Type B pancreatic cell (in vitro differentiated cells): ENCODE measurements at regions not wholly inside any gene's neighbourhood (a gene's known extent, or its start where the extent isn't known, plus 50 kb on each side); places are given as distances from the start of the nearest gene placed in this dataset.

Experiments
- DNase-seq: peaks from one replicate; pipeline ENCODE4 v3.0.0; 2021; ENCODE audit warnings: mixed read lengths; ENCODE audit not compliant: unreplicated experiment; ENCODE audit errors: extremely low spot score
- H3K27ac Mint-ChIP-seq: 2 replicates; pipeline ENCODE4 v1.8.0; 2021; ENCODE audit warnings: mild to moderate bottlenecking, mixed read lengths
- H3K27me3 Mint-ChIP-seq: 2 replicates; pipeline ENCODE4 v1.8.0; 2021; ENCODE audit warnings: mixed read lengths
- H3K36me3 Mint-ChIP-seq: 2 replicates; pipeline ENCODE4 v1.8.0; 2021; ENCODE audit warnings: mixed read lengths
- H3K4me1 Mint-ChIP-seq: one replicate; pipeline ENCODE4 v1.8.0; 2021; ENCODE audit warnings: mixed read lengths; ENCODE audit not compliant: unreplicated experiment
- H3K4me3 Mint-ChIP-seq: 2 replicates; pipeline ENCODE4 v1.8.0; 2021; ENCODE audit warnings: mild to moderate bottlenecking, mixed read lengths
- H3K9me3 Mint-ChIP-seq: 2 replicates; pipeline ENCODE4 v1.8.0; 2021; ENCODE audit warnings: mixed read lengths
- TF ChIP-seq, protein P1 (sequence below): fragments of 200-600 bp; sonication (generic); conservative IDR thresholded peaks from 2 replicates; pipeline ENCODE4 v1.5.0; 2021; ENCODE audit warnings: antibody characterized with exemption, mild to moderate bottlenecking

GRCh38 chr6:143562143-143562542 is 50.6 kb upstream of the FUCA2 start:
- Mint-ChIP-seq H3K27ac (no peak overlapping the region), H3K9me3 (peaks cover 9% of the 10 kb centered on the region), H3K4me1 (peaks cover 4% of the 10 kb centered on the region), H3K4me3 (no peak overlapping the region), H3K36me3 (peaks cover 4% of the 10 kb centered on the region), H3K27me3 (no peaks in the 10 kb centered on the region)
- TF ChIP-seq, protein P1, sequence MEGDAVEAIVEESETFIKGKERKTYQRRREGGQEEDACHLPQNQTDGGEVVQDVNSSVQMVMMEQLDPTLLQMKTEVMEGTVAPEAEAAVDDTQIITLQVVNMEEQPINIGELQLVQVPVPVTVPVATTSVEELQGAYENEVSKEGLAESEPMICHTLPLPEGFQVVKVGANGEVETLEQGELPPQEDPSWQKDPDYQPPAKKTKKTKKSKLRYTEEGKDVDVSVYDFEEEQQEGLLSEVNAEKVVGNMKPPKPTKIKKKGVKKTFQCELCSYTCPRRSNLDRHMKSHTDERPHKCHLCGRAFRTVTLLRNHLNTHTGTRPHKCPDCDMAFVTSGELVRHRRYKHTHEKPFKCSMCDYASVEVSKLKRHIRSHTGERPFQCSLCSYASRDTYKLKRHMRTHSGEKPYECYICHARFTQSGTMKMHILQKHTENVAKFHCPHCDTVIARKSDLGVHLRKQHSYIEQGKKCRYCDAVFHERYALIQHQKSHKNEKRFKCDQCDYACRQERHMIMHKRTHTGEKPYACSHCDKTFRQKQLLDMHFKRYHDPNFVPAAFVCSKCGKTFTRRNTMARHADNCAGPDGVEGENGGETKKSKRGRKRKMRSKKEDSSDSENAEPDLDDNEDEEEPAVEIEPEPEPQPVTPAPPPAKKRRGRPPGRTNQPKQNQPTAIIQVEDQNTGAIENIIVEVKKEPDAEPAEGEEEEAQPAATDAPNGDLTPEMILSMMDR, result no peak
- DNase-seq, result no peak
